Stomach (tissue), 8 donors: ENCODE measurements at regions not wholly inside any gene's neighbourhood (a gene's known extent, or its start where the extent isn't known, plus 50 kb on each side); places are given as distances from the start of the nearest gene placed in this dataset.

Source experiments
- DNase-seq, 2 donors: peaks; one replicate each; pipeline versions ENCODE4 v3.0.0 to v3.0.0-alpha.2; 2013 to 2019
- H3K27ac ChIP-seq, 5 donors: fragments of 200-600 bp in 4 of 5; sonication (generic) in 4 of 5; one replicate each; pipeline ENCODE4 v1.5.1; 2013 to 2019; ENCODE audit warnings: mild to moderate bottlenecking in 1 of 5, moderate library complexity in 1 of 5
- H3K27me3 ChIP-seq, 3 donors: fragments of 200-600 bp; sonication (generic); one replicate each; pipeline ENCODE4 v1.5.1; 2017 to 2019; ENCODE audit warnings: mixed run types in 1 of 3
- H3K36me3 ChIP-seq, 4 donors: fragments of 200-600 bp; sonication (generic); 1 replicate in 3 of 4; 2 replicates in 1 of 4; pipeline ENCODE4 v1.5.1; 2016 to 2019
- H3K4me1 ChIP-seq, 4 donors: fragments of 200-600 bp; sonication (generic); one replicate each; pipeline ENCODE4 v1.5.1; 2016 to 2019
- H3K4me3 ChIP-seq, 4 donors: fragments of 200-600 bp; sonication (generic) in 3 of 4; one replicate each; pipeline ENCODE4 v1.5.1; 2016 to 2019; ENCODE audit warnings: mild to moderate bottlenecking in 1 of 4
- H3K9me3 ChIP-seq, 4 donors: fragments of 200-600 bp; sonication (generic); one replicate each; pipeline ENCODE4 v1.5.1; 2016 to 2019
- CTCF ChIP-seq, 7 experiments: fragments of 450-650 bp in 4 of 7; fragments of 200-600 bp in 3 of 7; sonication (generic) in 3 of 7; IDR thresholded peaks; one replicate each; pipeline ENCODE4 v1.5.1; 2016 to 2019; ENCODE audit warnings: antibody characterized with exemption in 7 of 7, control low read depth in 2 of 7, mild to moderate bottlenecking in 1 of 7
- EP300 ChIP-seq: sonication (generic); formaldehyde crosslinking; IDR thresholded peaks from one replicate; pipeline ENCODE4 v1.6.1; 2017; ENCODE audit warnings: antibody characterized with exemption
- POLR2A ChIP-seq, 4 donors: fragments of 450-650 bp; IDR thresholded peaks; one replicate each; pipeline ENCODE4 v1.6.1; 2016; ENCODE audit warnings: antibody characterized with exemption in 4 of 4, control low read depth in 2 of 4, mild to moderate bottlenecking in 1 of 4, moderate library complexity in 1 of 4
- POLR2AphosphoS5 ChIP-seq, 3 donors: sonication (generic); formaldehyde crosslinking; IDR thresholded peaks; one replicate each; pipeline ENCODE4 v1.6.1; 2016; ENCODE audit warnings: antibody characterized with exemption in 3 of 3
- WGBS, 5 donors: extraction: QIAGEN DNeasy Blood & Tissue Kit in 3 of 5; methylation state at CpG; one replicate each; pipeline versions ENCODE4 v1.1.5 to v1.1.7; 2013 to 2018; 5-methylcytosine and 5-hydroxymethylcytosine counted together
- intact Hi-C: fragments of 100-400 bp; cut with DNase I; formaldehyde crosslinking; loops from one replicate; pipeline ENCODE4 v1.15.1; 2023; ENCODE audit warnings: low total_unique reads
- donor health status: healthy with polysubstance abuse.
- donor health status: Bipolar disorder and iron deficiency.
- donor health status: healthy.

- Histone ChIP-seq H3K27ac (no peak overlapping the region), H3K36me3 (no peaks in the 10 kb centered on the region), H3K27me3 (no peaks in the 10 kb centered on the region), H3K4me3 (no peak overlapping the region), H3K4me1 (no peaks in the 10 kb centered on the region), H3K9me3 (no peaks in the 10 kb centered on the region)
- WGBS, 5 donors = 92 to 98% (median 94%) methylated on average over 13 of the region's 13 CpGs
- intact Hi-C loops = no loop called here
- TF ChIP-seq POLR2AphosphoS5 (IDR thresholded peaks at IDR 0.05) = no peak
- TF ChIP-seq EP300 = no peak
- no peak for TF ChIP-seq CTCF (IDR thresholded peaks at IDR 0.05)
- no peak for TF ChIP-seq POLR2A (IDR thresholded peaks at IDR 0.05)
- no peak for DNase-seq
Measured at GRCh38 chr13:105073041-105073440, 1462.4 kb downstream of the EFNB2 start.

GRCh38 chr13:105070452-105070851, 1465.0 kb downstream of the EFNB2 start:
- H3K9me3 ChIP-seq = no peaks in the 10 kb centered on the region

GRCh38 chr13:105069106-105069505, 1466.4 kb downstream of the EFNB2 start:
- Histone ChIP-seq H3K27me3 (no peaks in the 10 kb centered on the region), H3K4me3 (no peak overlapping the region), H3K4me1 (no peaks in the 10 kb centered on the region), H3K27ac (no peak overlapping the region), H3K9me3 (peaks cover 0 to 2% (median under 1%) of the 10 kb centered on the region in 4 donors), H3K36me3 (no peaks in the 10 kb centered on the region)
- intact Hi-C loops = no loop called here
- no peak for DNase-seq
- TF ChIP-seq POLR2AphosphoS5 (IDR thresholded peaks at IDR 0.05) = no peak
- TF ChIP-seq POLR2A (IDR thresholded peaks at IDR 0.05) = no peak
- TF ChIP-seq CTCF (IDR thresholded peaks at IDR 0.05) = no peak
- TF ChIP-seq EP300 = no peak

More at GRCh38 chr13:105070452-105070851, 1465.0 kb downstream of the EFNB2 start:
- H3K27me3 ChIP-seq = no peaks in the 10 kb centered on the region
- TF ChIP-seq POLR2A (IDR thresholded peaks at IDR 0.05) = no peak
- no peak for TF ChIP-seq CTCF (IDR thresholded peaks at IDR 0.05)
- no peak for TF ChIP-seq POLR2AphosphoS5 (IDR thresholded peaks at IDR 0.05)
- TF ChIP-seq EP300 = no peak
- H3K36me3 ChIP-seq = no peaks in the 10 kb centered on the region
- no peak for DNase-seq
- H3K4me3 ChIP-seq = no peak overlapping the region
- no peak overlapping the region for H3K27ac ChIP-seq
- 77 to 90% (median 88%) methylated on average over 1 of the region's 1 CpG for WGBS, 5 donors
- intact Hi-C loops = no loop called here
- no peaks in the 10 kb centered on the region for H3K4me1 ChIP-seq

GRCh38 chr13:105063676-105064075, 1471.8 kb downstream of the EFNB2 start:
- Histone ChIP-seq H3K4me1 (no peaks in the 10 kb centered on the region), H3K27ac (no peak overlapping the region), H3K36me3 (no peaks in the 10 kb centered on the region), H3K4me3 (no peak overlapping the region), H3K27me3 (no peaks in the 10 kb centered on the region), H3K9me3 (peaks cover 0 to 5% (median 2%) of the 10 kb centered on the region in 4 donors)
- TF ChIP-seq CTCF (IDR thresholded peaks at IDR 0.05) = no peak
- no peak for TF ChIP-seq POLR2AphosphoS5 (IDR thresholded peaks at IDR 0.05)
- intact Hi-C loops = no loop called here
- DNase-seq = no peak
- WGBS, 5 donors = 86 to 93% (median 91%) methylated on average over 5 of the region's 5 CpGs
